IMR-90 (cell line): ENCODE measurements at regions not wholly inside any gene's neighbourhood (a gene's known extent, or its start where the extent isn't known, plus 50 kb on each side); places are given as distances from the start of the nearest gene placed in this dataset.

Experiments
- ATAC-seq: fragments of 200-7000 bp; cut with Tn5 transposase; 2 replicates; pipeline ENCODE4 v1.9.1; 2020; ENCODE audit warnings: low read depth, mild to moderate bottlenecking, moderate library complexity
- BruUV-seq: library from RNA; stranded (reverse); fragments of 400-500 nt; replicated peaks from 2 replicates; lab custom pipeline; 2021; lab: Mats Ljungman, UMichigan
- CTCF ChIA-PET: fragments of 300-600 bp; formaldehyde crosslinking; extraction: SDS; loops from one replicate; lab custom pipeline; 2021; ENCODE audit warnings: antibody characterized with exemption; lab: Yijun Ruan, JAX
- POLR2A ChIA-PET: fragments of 300-600 bp; sonication (Branson Sonifier 250); formaldehyde crosslinking; loops from one replicate; lab custom pipeline; 2022; ENCODE audit warnings: antibody characterized with exemption; ENCODE audit not compliant: unreplicated experiment; lab: Charles Lee
- DNase-seq: peaks from one replicate; pipeline ENCODE4 v3.0.0; 2013
- H2AFZ ChIP-seq: replicated peaks from 2 replicates; pipeline ENCODE3; 2013; ENCODE audit warnings: low read length, mild to moderate bottlenecking; ENCODE audit not compliant: poor library complexity
- H2AK5ac ChIP-seq: 2 replicates; pipeline ENCODE4 v1.6.1; 2013; ENCODE audit warnings: low read depth, low read length, inconsistent platforms
- H2AK9ac ChIP-seq: replicated peaks from 2 replicates; pipeline ENCODE3; 2013; ENCODE audit warnings: mild to moderate bottlenecking, low read depth, low read length, moderate library complexity; ENCODE audit not compliant: poor library complexity
- H2BK120ac ChIP-seq: 2 replicates; pipeline ENCODE4 v1.6.1; 2013; ENCODE audit warnings: low read depth, low read length, inconsistent platforms
- H2BK15ac ChIP-seq: 3 replicates; pipeline ENCODE4 v1.6.1; 2013; ENCODE audit warnings: low read depth, low read length, inconsistent platforms
- H2BK20ac ChIP-seq: 2 replicates; pipeline ENCODE4 v1.6.1; 2013; ENCODE audit warnings: low read depth, mild to moderate bottlenecking, inconsistent platforms, low read length, moderate library complexity
- H2BK5ac ChIP-seq: 2 replicates; pipeline ENCODE4 v1.6.1; 2013; ENCODE audit warnings: mild to moderate bottlenecking, low read depth, low read length, inconsistent platforms; ENCODE audit not compliant: poor library complexity, severe bottlenecking
- H3K14ac ChIP-seq: replicated peaks from 2 replicates; pipeline ENCODE4 v1.6.1; 2013; ENCODE audit warnings: low read depth, low read length, inconsistent platforms
- H3K18ac ChIP-seq: 2 replicates; pipeline ENCODE4 v1.6.1; 2013; ENCODE audit warnings: low read depth, low read length, control low read depth
- H3K23ac ChIP-seq: 2 replicates; pipeline ENCODE4 v1.6.1; 2013; ENCODE audit warnings: low read depth, low read length, inconsistent platforms
- H3K27ac ChIP-seq: 2 replicates; pipeline ENCODE4 v1.5.1; 2013; ENCODE audit warnings: mild to moderate bottlenecking, control low read depth, low read length; ENCODE audit not compliant: insufficient read depth
- H3K27me3 ChIP-seq: 2 replicates; pipeline ENCODE4 v1.6.1; 2013; ENCODE audit warnings: low read length; ENCODE audit not compliant: control insufficient read depth, insufficient read depth
- H3K36me3 ChIP-seq: 2 replicates; pipeline ENCODE4 v1.6.1; 2013; ENCODE audit warnings: low read length, mixed read lengths; ENCODE audit not compliant: control insufficient read depth, insufficient read depth
- H3K4ac ChIP-seq: 2 replicates; pipeline ENCODE4 v1.6.1; 2013; ENCODE audit warnings: low read depth, low read length, inconsistent platforms
- H3K4me1 ChIP-seq: 2 replicates; pipeline ENCODE4 v1.6.1; 2013; ENCODE audit warnings: low read length, mixed read lengths; ENCODE audit not compliant: control insufficient read depth, insufficient read depth
- H3K4me2 ChIP-seq: 2 replicates; pipeline ENCODE4 v1.6.1; 2013; ENCODE audit warnings: low read depth, mild to moderate bottlenecking, control low read depth, low read length, moderate library complexity
- H3K4me3 ChIP-seq: 2 replicates; pipeline ENCODE4 v1.5.1; 2013; ENCODE audit warnings: low read depth, mild to moderate bottlenecking, control low read depth, low read length, moderate library complexity; ENCODE audit not compliant: insufficient read depth
- H3K56ac ChIP-seq: 2 replicates; pipeline ENCODE4 v1.6.1; 2013; ENCODE audit warnings: low read length, inconsistent platforms; ENCODE audit not compliant: insufficient read depth; ENCODE audit errors: extremely low read depth
- H3K79me1 ChIP-seq, 2 experiments: 2 replicates each; pipeline ENCODE4 v1.6.1; 2013; ENCODE audit warnings: low read length in 2 of 2, inconsistent platforms in 1 of 2, low read depth in 1 of 2
- H3K9ac ChIP-seq: 2 replicates; pipeline ENCODE4 v1.6.1; 2013; ENCODE audit warnings: low read depth, low read length, control low read depth
- H3K9me1 ChIP-seq: 2 replicates; pipeline ENCODE4 v1.6.1; 2013; ENCODE audit warnings: low read length, inconsistent platforms; ENCODE audit not compliant: insufficient read depth
- H3K9me3 ChIP-seq: 2 replicates; pipeline ENCODE4 v1.6.1; 2013; ENCODE audit warnings: low read length; ENCODE audit not compliant: control insufficient read depth, insufficient read depth
- H4K20me1 ChIP-seq: 2 replicates; pipeline ENCODE4 v1.6.1; 2013; ENCODE audit warnings: low read length, inconsistent platforms; ENCODE audit not compliant: insufficient read depth
- H4K5ac ChIP-seq: 2 replicates; pipeline ENCODE4 v1.6.1; 2013; ENCODE audit warnings: mild to moderate bottlenecking, low read depth, low read length, control low read depth
- H4K8ac ChIP-seq, 2 experiments: 2 replicates each; pipeline ENCODE4 v1.6.1; 2013; ENCODE audit warnings: low read depth in 2 of 2, low read length in 2 of 2, control low read depth in 1 of 2, inconsistent platforms in 1 of 2
- H4K91ac ChIP-seq: 2 replicates; pipeline ENCODE4 v1.6.1; 2013; ENCODE audit warnings: low read depth, low read length, inconsistent platforms; ENCODE audit not compliant: insufficient read depth
- BHLHE40 ChIP-seq: fragments of 150-350 bp; IDR thresholded peaks from 2 replicates; pipeline ENCODE4 v1.6.1; 2016; ENCODE audit warnings: mild to moderate bottlenecking, low read depth, low read length
- CEBPB ChIP-seq: IDR thresholded peaks from 2 replicates; pipeline ENCODE4 v1.6.1; 2012; ENCODE audit warnings: low read depth, low read length, improper control_type of control experiment
- CHD1 ChIP-seq: IDR thresholded peaks from 2 replicates; pipeline ENCODE4 v1.6.1; 2012; ENCODE audit warnings: low read depth, low read length, improper control_type of control experiment
- FOS ChIP-seq: fragments of 150-350 bp; IDR thresholded peaks from 2 replicates; pipeline ENCODE4 v1.6.1; 2016; ENCODE audit warnings: low read depth, low read length
- MAFK ChIP-seq: IDR thresholded peaks from 2 replicates; pipeline ENCODE4 v1.6.1; 2012; ENCODE audit warnings: low read depth, low read length, improper control_type of control experiment
- MAZ ChIP-seq: IDR thresholded peaks from 2 replicates; pipeline ENCODE4 v1.6.1; 2012; ENCODE audit warnings: low read depth, mild to moderate bottlenecking, low read length, improper control_type of control experiment, moderate library complexity, borderline replicate concordance
- MXI1 ChIP-seq: IDR thresholded peaks from 2 replicates; pipeline ENCODE4 v1.6.1; 2012; ENCODE audit warnings: low read depth, mild to moderate bottlenecking, low read length, moderate library complexity, borderline replicate concordance
- NFE2L2 ChIP-seq: fragments of 150-350 bp; IDR thresholded peaks from 2 replicates; pipeline ENCODE4 v1.6.1; 2016; ENCODE audit warnings: low read depth, mild to moderate bottlenecking, low read length
- POLR2A ChIP-seq: IDR thresholded peaks from 2 replicates; pipeline ENCODE4 v1.6.1; 2012; ENCODE audit warnings: mild to moderate bottlenecking, low read depth, low read length
- RAD21 ChIP-seq: IDR thresholded peaks from 2 replicates; pipeline ENCODE4 v1.6.1; 2012; ENCODE audit warnings: low read length, improper control_type of control experiment
- RCOR1 ChIP-seq: IDR thresholded peaks from 2 replicates; pipeline ENCODE4 v1.6.1; 2012; ENCODE audit warnings: mild to moderate bottlenecking, low read length, improper control_type of control experiment; ENCODE audit not compliant: insufficient replicate concordance
- RFX5 ChIP-seq: IDR thresholded peaks from 2 replicates; pipeline ENCODE4 v1.8.0; 2012; ENCODE audit warnings: low read depth, mild to moderate bottlenecking, low read length, moderate library complexity
- SMC3 ChIP-seq: fragments of 150-350 bp; IDR thresholded peaks from 2 replicates; pipeline ENCODE4 v1.6.1; 2016; ENCODE audit warnings: low read depth, mild to moderate bottlenecking, antibody characterized with exemption, low read length, moderate library complexity
- WGBS, 2 experiments: methylation state at CpG; one replicate each; pipeline versions ENCODE4 v1.1.5 to v1.1.7; 2013; ENCODE audit warnings: missing lambda C conversion rate in 2 of 2; ENCODE audit not compliant: insufficient read length in 1 of 2; ENCODE audit errors: extremely low coverage in 2 of 2; 5-methylcytosine and 5-hydroxymethylcytosine counted together
- dilution Hi-C: fragments of 300-500 bp; cut with HindIII; formaldehyde crosslinking; loops from one replicate; pipeline ENCODE4 v1.14.3; 2018; ENCODE audit warnings: low sequenced_read_pairs; ENCODE audit not compliant: unreplicated experiment
- in situ Hi-C: fragments of 300-500 bp; cut with MboI; formaldehyde crosslinking; loops from 3 replicates; pipeline ENCODE4 v1.14.3; 2019; ENCODE audit warnings: low sequenced_read_pairs, inconsistent platforms, mixed read lengths
- intact Hi-C: fragments of 100-400 bp; cut with micrococcal nuclease; formaldehyde crosslinking; loops from 2 replicates; pipeline ENCODE4 v1.10.0; 2022
- TF ChIP-seq, protein P1 (sequence below): fragments of 150-350 bp; IDR thresholded peaks from 2 replicates; pipeline ENCODE4 v1.6.1; 2017; ENCODE audit warnings: mild to moderate bottlenecking, antibody characterized with exemption, low read length, low read depth
- TF ChIP-seq, protein P2 (sequence below): conservative IDR thresholded peaks from 2 replicates; pipeline ENCODE4 v1.5.1; 2012; ENCODE audit warnings: mild to moderate bottlenecking, low read depth, low read length, improper control_type of control experiment
- TF ChIP-seq, protein P3 (sequence below): fragments of 150-350 bp; IDR thresholded peaks from 2 replicates; pipeline ENCODE4 v1.6.1; 2016; ENCODE audit warnings: low read depth, mild to moderate bottlenecking, low read length, moderate library complexity, borderline replicate concordance

GRCh38 chr2:160615706-160616105 lies 122.1 kb upstream of the RBMS1 start:
- in situ Hi-C loops, result no loop called here
- no peak overlapping the region for H2BK20ac ChIP-seq

More at GRCh38 chr2:160615706-160616105, 122.1 kb upstream of the RBMS1 start:
- Histone ChIP-seq H2BK15ac (no peak overlapping the region), H3K9me3 (peaks cover 4% of the 10 kb centered on the region; the same call in 1 of the 2 replicates), H3K4me1 (peaks cover 8% of the 10 kb centered on the region; the same call in 1 of the 2 replicates), H3K79me1 (no peaks in the 10 kb centered on the region), H4K20me1 (no peaks in the 10 kb centered on the region), H2AK5ac (no peak overlapping the region), H3K4me2 (no peak overlapping the region), H4K8ac (no peak overlapping the region), H3K18ac (no peak overlapping the region), H3K4me3 (no peak overlapping the region), H2BK120ac (no peak overlapping the region), H4K5ac (no peak overlapping the region), H3K27ac (no peak overlapping the region), H3K9ac (no peak overlapping the region), H3K4ac (no peak overlapping the region), H2BK5ac (no peak overlapping the region), H2AFZ (no peak overlapping the region), H4K91ac (no peak overlapping the region), H3K56ac (no peak overlapping the region), H3K14ac (no peak overlapping the region), H2AK9ac (no peak overlapping the region), H3K27me3 (no peaks in the 10 kb centered on the region), H3K23ac (no peak overlapping the region), H3K9me1 (no peaks in the 10 kb centered on the region), H3K36me3 (no peaks in the 10 kb centered on the region)
- DNase-seq (no peak), ATAC-seq (no peak)
- ChIA-PET POLR2A (no interaction called here), CTCF (no interaction called here)
- intact Hi-C loops, result no loop called here
- TF ChIP-seq CEBPB (no peak), CHD1 (no peak), NFE2L2 (no peak), SMC3 (no peak), MAFK (no peak), RCOR1 (no peak), RFX5 (no peak), FOS (no peak), RAD21 (no peak), POLR2A (no peak), MAZ (no peak), MXI1 (no peak), BHLHE40 (no peak)
- TF ChIP-seq, protein P1, sequence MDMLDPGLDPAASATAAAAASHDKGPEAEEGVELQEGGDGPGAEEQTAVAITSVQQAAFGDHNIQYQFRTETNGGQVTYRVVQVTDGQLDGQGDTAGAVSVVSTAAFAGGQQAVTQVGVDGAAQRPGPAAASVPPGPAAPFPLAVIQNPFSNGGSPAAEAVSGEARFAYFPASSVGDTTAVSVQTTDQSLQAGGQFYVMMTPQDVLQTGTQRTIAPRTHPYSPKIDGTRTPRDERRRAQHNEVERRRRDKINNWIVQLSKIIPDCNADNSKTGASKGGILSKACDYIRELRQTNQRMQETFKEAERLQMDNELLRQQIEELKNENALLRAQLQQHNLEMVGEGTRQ, result no peak
- TF ChIP-seq, protein P2, sequence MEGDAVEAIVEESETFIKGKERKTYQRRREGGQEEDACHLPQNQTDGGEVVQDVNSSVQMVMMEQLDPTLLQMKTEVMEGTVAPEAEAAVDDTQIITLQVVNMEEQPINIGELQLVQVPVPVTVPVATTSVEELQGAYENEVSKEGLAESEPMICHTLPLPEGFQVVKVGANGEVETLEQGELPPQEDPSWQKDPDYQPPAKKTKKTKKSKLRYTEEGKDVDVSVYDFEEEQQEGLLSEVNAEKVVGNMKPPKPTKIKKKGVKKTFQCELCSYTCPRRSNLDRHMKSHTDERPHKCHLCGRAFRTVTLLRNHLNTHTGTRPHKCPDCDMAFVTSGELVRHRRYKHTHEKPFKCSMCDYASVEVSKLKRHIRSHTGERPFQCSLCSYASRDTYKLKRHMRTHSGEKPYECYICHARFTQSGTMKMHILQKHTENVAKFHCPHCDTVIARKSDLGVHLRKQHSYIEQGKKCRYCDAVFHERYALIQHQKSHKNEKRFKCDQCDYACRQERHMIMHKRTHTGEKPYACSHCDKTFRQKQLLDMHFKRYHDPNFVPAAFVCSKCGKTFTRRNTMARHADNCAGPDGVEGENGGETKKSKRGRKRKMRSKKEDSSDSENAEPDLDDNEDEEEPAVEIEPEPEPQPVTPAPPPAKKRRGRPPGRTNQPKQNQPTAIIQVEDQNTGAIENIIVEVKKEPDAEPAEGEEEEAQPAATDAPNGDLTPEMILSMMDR, result no peak
- TF ChIP-seq, protein P3, sequence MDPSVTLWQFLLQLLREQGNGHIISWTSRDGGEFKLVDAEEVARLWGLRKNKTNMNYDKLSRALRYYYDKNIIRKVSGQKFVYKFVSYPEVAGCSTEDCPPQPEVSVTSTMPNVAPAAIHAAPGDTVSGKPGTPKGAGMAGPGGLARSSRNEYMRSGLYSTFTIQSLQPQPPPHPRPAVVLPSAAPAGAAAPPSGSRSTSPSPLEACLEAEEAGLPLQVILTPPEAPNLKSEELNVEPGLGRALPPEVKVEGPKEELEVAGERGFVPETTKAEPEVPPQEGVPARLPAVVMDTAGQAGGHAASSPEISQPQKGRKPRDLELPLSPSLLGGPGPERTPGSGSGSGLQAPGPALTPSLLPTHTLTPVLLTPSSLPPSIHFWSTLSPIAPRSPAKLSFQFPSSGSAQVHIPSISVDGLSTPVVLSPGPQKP, result no peak
- no CpG with 5 or more reads among the region's 2 CpGs for WGBS, 2 experiments
- dilution Hi-C loops, result no loop called here
- BruUV-seq, result no TSS peak
